NCI-H187 treated with DMSO at 0.1 percent for 48 hours (cell line): ENCODE measurements at regions not wholly inside any gene's neighbourhood (a gene's known extent, or its start where the extent isn't known, plus 50 kb on each side); places are given as distances from the start of the nearest gene placed in this dataset.
"Not testable (repeated sequence)": the region's sequence is repeated elsewhere in the genome, so short reads cannot be mapped to it uniquely, and the experiment has no call there.

ENCODE experiments used
- DNase-seq: peaks from one replicate; lab custom pipeline; 2025; lab: John Stamatoyannopoulos, UW

- DNase-seq: no peak
These were observed 332.1 kb downstream of the CRPPA start for GRCh38 chr7:16089191-16089590.

- no peak for DNase-seq
These were observed 334.6 kb downstream of the CRPPA start for GRCh38 chr7:16086743-16087142.

DNA sequence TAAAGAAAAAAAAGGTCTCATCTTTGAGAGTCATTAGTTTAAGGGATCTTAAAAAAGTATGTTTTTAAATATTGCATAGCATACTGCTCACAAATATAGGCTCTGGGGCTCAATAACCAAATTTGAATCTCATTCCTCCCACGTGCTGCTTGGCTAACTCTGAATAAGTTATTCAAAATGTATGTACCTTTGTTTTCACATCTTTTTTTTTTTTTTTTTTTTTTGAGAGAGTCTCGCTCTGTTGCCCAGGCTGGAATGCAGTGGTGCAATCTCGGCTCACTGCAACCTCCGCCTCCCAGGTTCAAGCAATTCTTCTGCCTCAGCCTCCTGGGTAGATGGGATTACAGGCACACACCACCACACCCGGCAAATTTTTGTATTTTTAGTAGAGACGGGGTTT lies 335.6 kb downstream of the CRPPA start:
- not testable (repeated sequence) for DNase-seq

DNA sequence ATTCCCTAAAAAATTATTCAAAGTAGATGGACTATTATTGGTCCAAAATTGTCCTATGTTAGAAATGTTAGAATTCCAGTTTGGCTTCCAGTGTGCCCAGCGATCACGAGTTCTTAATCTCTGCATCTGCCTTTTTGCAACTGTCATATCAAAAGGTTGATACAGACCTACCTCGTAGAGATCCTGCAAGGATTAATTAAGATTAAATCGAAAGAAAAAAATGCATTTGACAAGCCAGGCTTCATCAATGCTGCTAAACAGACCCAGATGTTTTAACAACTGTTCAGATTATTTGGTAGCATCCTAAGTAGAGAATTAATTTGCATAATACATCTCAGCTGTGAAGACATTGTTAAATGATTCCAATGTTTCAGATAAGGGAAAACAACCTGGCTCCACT lies 336.5 kb downstream of the CRPPA start:
- DNase-seq: no peak

GRCh38 chr7:16084370-16084769 lies 337.0 kb downstream of the CRPPA start:
- DNase-seq: no peak

DNA sequence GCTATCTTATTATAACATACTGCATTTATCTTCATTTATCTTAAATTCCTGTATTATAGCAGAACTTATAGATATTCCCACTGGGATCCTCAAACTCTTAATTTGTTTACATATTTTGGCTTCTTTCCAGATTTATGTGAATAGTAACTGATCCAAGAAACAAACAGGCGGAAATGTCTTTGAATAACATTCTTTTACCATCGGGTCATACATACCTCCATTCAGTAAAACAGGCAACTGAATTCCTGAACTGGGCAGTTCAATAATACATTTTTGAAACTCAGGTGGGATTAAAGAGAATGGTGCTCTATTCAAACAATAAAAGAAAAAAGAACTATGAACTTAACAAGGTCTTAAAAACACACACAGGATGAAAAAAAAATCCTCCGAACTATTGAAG lies 337.4 kb downstream of the CRPPA start:
- no peak for DNase-seq

GRCh38 chr7:16080131-16080530 lies 341.2 kb downstream of the CRPPA start:
- DNase-seq: no peak

DNA sequence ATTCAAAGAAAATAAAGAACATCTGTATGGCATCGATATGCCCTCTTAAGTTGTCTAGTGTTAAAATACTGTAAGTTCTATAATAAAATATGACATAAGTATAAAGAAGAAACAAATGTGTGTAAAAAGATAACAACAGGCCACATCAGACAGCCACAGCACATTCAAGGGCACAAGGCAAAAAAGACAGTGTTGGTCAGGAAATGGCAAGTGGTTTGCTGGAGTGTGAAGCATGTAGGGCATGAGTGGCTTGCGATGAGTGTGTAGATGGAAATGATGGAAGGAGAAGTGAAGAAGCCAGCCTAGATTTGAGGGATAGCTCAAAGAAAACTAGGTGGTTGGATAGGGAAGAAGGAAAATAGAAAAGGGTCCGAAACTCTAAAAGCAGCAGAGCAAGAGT lies 341.6 kb downstream of the CRPPA start:
- DNase-seq: no peak

- DNase-seq: peak; percentile 28
These were observed 343.0 kb downstream of the CRPPA start for GRCh38 chr7:16078076-16078952.

DNA sequence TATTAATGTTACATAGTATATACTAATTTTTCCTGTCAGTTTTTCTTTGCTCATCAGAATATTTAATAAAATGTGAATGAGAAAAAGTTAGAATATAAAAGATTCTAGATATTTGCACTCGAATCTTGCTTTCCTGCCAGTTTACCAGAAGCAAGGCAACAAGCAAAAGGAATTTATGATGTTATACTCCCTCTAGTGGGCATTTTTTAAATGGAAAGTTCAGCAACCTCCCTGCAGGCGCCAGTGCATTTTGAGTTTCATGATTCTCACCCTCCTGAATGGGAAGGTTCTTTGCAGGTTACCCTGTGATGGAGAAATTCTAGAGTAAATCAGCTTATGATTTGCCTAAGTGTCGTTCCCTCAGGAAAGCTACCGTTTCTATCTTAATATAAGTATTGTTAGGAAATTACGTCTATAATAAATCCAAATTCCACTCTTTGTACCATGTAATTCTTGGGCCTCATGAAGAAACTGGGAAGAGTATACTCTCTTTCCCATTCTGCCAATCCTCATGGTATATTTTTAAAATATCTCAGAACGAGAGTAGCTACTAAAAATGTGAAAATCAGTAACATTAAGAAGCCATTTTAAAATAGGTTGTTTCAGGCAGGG lies 350.0 kb downstream of the CRPPA start:
- no peak for DNase-seq

GRCh38 chr7:16070806-16071205 lies 350.5 kb downstream of the CRPPA start:
- DNase-seq: no peak

DNA sequence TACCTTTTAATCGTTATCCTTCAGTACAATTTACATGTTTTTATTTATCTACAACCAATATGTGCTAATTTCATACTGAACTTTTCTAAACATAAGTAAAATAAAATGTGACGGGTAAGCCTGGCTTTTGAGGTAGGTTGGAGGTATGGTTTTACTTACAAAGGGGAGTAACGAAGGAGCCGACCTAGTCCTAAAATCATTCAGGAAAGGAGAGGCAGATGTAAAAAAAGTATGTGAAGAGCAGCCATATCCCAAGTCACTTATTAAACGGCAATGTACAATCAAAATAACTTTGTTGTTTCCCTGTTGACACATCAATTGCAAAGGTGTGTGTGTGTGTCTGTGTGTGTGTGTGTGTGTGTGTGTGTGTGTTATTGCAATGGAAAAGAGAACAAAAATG lies 351.3 kb downstream of the CRPPA start:
- DNase-seq: no peak

GRCh38 chr7:16068183-16068582 lies 353.2 kb downstream of the CRPPA start:
- DNase-seq: no peak

GRCh38 chr7:16067711-16068110 lies 353.6 kb downstream of the CRPPA start:
- DNase-seq: no peak

DNA sequence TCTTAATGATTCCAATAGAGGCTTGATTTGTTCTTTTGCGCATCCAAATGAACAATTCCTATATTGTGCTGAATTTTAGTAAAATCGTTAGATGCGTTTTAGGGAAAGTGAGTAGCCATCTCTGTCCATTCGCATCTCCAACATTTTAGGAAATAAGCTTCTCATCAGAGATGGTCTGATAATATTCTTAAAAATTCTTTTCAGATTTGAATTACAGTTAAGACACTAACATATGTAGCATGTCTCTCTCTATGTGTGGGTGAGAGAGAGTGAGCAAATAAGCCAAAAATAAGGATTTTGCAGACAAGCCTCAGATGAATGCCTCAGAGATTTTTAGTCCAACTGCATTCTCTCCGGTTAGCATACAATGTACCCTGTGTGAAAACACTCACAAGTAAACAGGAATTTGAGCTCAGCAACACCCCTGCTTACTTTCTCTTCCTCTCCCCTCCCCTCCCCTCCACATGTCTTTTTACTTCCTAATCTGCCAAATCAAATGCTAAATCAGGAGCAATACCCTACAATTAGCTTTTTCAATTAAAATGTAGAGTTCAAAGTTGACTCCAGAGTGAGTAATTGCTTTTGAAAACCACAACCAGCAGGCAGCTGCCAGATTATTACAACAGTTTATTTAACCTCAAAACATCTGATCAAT lies 354.4 kb downstream of the CRPPA start:
- DNase-seq: no peak

GRCh38 chr7:16065939-16066338 lies 355.4 kb downstream of the CRPPA start:
- DNase-seq: no peak

GRCh38 chr7:16063716-16064675 lies 357.3 kb downstream of the CRPPA start:
- no peak for DNase-seq

- no peak for DNase-seq
These were observed 358.1 kb downstream of the CRPPA start for GRCh38 chr7:16063221-16063620.

GRCh38 chr7:16062269-16062668 lies 359.1 kb downstream of the CRPPA start:
- DNase-seq: no peak

DNA sequence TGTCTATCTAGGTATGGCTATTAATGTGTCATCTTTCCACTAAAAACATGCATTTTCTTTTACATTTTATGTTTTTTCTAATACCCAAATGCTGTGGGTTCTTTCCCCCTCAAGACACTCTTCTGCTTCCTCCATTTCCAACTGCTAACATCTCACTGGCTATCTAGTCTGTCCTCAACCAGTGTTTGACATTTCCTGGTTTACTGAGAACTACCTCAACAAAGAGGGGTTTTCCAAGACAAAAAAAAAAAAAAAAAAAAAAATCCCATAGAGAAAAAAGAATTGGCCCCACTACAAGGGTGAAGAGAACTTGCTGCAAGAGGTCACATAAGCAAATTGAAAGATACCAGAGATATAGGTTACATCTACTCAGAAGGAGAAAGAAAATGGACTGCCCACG lies 359.7 kb downstream of the CRPPA start:
- DNase-seq: no peak

GRCh38 chr7:16061011-16061410 lies 360.3 kb downstream of the CRPPA start:
- DNase-seq: no peak

- DNase-seq: no peak
These were observed 360.8 kb downstream of the CRPPA start for GRCh38 chr7:16060502-16060901.
